Activated CD8-positive, alpha-beta memory T cell treated with anti-CD3 and anti-CD28 coated beads for 24 hours (primary cell): ENCODE measurements at regions not wholly inside any gene's neighbourhood (a gene's known extent, or its start where the extent isn't known, plus 50 kb on each side); places are given as distances from the start of the nearest gene placed in this dataset.

Source experiments
- DNase-seq: peaks from one replicate; pipeline ENCODE4 v3.0.0-alpha.2; 2020

DNA sequence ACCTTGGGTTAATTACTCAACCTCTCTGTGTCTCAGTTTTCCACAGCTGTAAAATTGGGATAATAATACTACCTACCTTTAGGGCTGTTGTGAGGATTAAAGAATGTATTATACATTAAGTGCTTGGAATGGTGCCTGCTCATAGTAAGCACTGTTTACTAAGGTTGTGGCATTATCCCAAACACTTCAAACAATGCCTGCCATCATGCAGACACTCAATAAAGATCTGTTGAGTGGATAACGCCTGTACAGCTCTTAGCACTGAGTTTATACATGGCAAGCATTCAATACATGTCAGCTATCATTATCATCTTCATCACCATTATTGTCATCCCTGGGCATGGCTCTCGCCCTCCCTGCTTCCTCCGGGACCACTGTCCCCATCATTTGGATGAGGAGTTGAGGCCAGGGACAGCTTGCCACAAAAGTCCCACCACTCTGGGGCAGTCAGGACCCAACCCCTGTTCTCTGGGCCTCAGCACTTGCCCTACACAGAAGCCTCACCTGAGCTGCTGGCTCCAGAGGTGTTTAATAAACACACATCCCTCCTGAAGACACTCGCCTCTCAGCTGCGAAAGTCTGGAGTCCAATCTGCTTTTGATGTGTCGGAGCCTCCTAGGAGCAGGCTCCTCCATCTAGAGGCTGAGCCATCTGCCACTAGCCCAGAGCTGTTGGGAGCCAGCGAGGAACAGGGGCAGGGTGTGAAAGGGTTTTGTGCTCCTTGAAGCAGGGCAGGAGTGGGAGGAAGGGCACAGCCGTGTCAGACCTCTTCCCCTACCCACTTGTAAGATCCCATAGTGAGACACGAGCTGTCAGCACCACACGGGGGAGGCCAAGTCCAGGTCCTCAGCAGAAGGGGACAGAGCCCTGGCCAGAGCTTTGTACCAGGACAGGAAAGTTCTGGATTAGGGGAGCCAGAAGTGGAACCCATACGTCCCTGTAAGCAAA, 80.9 kb upstream of the ZC3H12A start:
- no peak for DNase-seq

DNA sequence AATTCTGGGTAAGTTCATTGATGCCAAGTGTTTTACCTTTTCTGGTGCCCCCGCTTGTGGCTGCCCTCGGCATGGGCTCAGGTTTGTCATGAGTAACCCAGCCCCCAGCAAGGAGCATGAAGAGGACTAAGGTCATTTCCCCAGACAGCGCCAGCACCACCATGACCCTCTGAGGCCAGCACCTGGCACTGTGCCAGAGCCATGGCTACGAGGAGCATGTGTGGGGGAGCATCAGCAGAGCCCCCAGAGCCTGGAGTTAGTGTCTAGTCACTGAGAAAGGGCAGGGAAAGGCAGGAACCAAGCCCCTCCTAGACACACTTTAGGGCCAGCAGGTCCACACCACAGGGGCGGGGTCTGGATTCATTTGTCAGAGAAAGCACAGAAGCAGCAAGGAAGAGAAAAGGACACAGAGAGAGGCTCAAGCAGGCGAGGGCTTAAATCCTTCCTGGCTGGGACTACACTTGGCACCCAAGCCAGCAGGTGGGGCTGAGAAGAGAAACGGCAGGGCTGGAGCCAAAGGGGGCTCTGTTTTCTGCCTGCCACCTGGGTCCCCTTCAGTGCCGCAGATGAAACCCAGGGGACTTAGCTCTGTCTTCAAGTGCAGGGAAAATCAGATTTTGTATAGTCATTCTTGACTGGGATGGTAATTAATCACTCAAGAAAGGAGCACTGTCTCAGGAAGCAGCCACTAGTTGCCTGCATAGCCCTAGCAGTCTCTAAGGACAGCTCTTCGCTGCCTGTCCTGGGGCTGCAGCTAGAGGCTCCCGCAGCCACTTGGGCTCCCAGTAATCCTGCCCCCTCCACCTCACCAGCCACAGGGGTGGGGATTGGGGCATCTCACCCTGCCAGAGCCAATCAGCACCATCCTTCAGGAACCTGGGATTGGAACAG, 79.6 kb upstream of the ZC3H12A start:
- DNase-seq, result no peak

DNA sequence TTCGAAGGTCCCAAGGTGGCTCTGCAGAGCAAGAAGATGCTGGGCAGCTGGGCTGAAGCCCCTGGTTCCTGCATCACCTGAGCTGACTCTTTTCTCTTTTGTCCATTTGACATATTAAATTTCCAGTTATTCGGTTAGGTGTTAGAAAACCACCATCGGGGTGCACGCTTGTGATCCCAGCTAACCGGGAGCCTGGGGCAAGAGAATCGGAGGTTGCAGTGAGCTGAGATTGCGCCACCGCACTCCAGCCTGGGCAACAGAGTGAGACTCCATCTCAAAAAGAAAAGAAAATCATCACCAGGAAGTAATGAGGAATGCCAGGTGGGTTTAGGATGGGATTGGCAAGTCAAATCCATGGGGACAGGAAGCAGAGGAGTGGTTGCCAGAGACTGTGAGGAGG, 76.3 kb upstream of the ZC3H12A start:
- no peak for DNase-seq

DNA sequence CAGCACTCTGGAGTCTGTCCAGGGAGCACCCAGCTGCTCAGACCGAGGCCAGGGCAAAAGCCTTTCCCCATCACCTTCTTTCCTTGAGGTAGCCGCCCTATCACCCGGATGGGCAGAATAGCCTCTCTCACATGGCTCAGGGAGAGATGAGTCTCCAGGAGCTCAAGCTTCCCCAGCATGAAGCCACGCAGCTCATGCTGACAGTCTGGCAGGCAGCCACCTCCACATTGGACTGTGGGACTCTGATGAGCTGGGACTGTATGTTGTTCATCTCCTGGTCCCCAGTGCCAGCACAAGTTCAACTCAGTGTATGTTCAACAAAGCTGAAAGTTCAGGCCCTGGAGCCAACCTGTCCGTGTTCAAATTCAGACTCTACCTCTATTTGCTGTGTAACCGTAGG, 75.2 kb upstream of the ZC3H12A start:
- no peak for DNase-seq

GRCh38 chr1:37399830-37400464, 74.4 kb upstream of the ZC3H12A start:
- DNase-seq, result no peak

GRCh38 chr1:37400466-37401225, 73.7 kb upstream of the ZC3H12A start:
- DNase-seq, result no peak

- no peak for DNase-seq
Measured at GRCh38 chr1:37403166-37403565, 71.2 kb upstream of the ZC3H12A start.

DNA sequence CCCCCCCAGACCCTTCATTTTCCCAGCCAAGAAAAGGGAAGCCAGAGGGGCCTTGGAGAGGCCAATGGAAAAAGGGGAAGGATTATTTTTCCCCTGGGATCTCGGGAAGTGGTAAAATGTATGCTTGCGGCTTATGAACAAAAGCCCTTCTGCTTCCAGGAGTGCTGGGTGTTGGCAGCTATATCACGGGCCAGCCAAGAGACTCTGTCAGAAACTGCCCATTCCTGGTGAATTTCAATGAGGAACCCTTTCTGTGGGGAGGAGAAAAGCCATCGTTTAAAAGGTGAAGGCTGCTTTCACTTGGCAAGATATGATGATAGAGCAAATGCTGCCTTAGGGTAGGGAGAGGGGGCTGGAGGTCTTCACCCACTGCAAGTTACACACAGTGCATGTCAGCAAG, 69.7 kb upstream of the ZC3H12A start:
- DNase-seq, result no peak

GRCh38 chr1:37410105-37410504, 64.3 kb upstream of the ZC3H12A start:
- no peak for DNase-seq

GRCh38 chr1:37410815-37411214, 63.6 kb upstream of the ZC3H12A start:
- DNase-seq, result no peak

DNA sequence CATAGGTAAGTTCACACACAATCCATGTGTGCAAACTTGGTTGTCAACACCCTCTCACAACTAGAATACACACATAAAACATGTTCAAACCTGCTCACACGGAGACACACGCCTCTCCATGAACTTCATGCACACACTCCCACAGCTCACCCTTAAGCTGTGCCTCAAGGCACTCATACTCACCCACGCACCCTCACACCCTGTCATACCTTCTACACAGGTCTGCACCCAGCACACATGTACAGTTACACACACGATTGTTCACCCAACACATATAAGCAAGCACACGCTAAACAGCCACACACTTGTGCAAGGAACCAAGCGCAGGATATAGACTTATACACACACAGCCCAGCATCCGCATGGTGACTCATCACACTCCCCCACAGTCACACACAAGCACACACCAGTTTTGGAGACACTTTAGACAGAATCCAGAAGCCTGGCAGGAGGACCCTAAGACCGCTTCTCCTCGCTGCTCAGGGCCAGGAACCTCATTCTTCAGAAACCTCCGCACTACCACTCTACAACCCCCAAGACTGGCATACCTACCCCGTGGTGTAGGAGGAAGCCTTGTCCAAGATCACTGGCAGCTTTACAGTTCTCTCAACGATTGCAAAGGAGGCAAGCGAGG, 58.7 kb upstream of the ZC3H12A start:
- no peak for DNase-seq

GRCh38 chr1:37420456-37420855, 53.9 kb upstream of the ZC3H12A start:
- no peak for DNase-seq

- no peak for DNase-seq
Measured at GRCh38 chr1:37423810-37424209, 50.6 kb upstream of the ZC3H12A start.

GRCh38 chr1:37424523-37424922, 49.9 kb upstream of the ZC3H12A start:
- DNase-seq, result no peak
